ENCODE measurements at regions not wholly inside any gene's neighbourhood (a gene's known extent, or its start where the extent isn't known, plus 50 kb on each side); places are given as distances from the start of the nearest gene placed in this dataset.

GRCh38 chr10:84763965-84764364 is 435.6 kb downstream of the CCSER2 start:
- no peak overlapping the region for H3K4me2 ChIP-seq (ENCODE audit: low read depth, low read length, poor library complexity, severe bottlenecking)
- H3K36me3 ChIP-seq (ENCODE audit: insufficient read depth, low read length) = no peaks in the 10 kb centered on the region
- H3K9ac ChIP-seq (ENCODE audit: low read depth, low read length, poor library complexity, severe bottlenecking) = no peak overlapping the region
- H4K20me1 ChIP-seq (ENCODE audit: insufficient read depth, low read length, poor library complexity, severe bottlenecking) = no peaks in the 10 kb centered on the region
- H3K4me1 ChIP-seq (ENCODE audit: insufficient read depth, low read length, poor library complexity, severe bottlenecking) = no peaks in the 10 kb centered on the region
- H3F3A ChIP-seq (ENCODE audit: low read depth) = no peaks in the 10 kb centered on the region
- TF ChIP-seq CTCF (conservative IDR thresholded peaks at IDR 0.05; ENCODE audit: low read length) = no peak
- no peak for TF ChIP-seq EZH2phosphoT487 (IDR thresholded peaks at IDR 0.05; ENCODE audit: borderline replicate concordance)
- H2AFZ ChIP-seq (ENCODE audit: low read length) = no peak overlapping the region
- H3K9me3 ChIP-seq (ENCODE audit: insufficient read depth, low read depth, low read length) = peaks cover 3% of the 10 kb centered on the region; the same call in 1 of the 2 replicates
- H3K79me2 ChIP-seq (ENCODE audit: insufficient read depth, low read length) = no peaks in the 10 kb centered on the region
- no peaks in the 10 kb centered on the region for H3K9me2 ChIP-seq (replicated peaks; ENCODE audit: low read depth, low read length)
- no peak overlapping the region for H3K4me3 ChIP-seq (ENCODE audit: low read length, poor library complexity, severe bottlenecking)
- no peaks in the 10 kb centered on the region for H3K27me3 ChIP-seq (ENCODE audit: insufficient read depth, low read length, poor library complexity, severe bottlenecking)

- H3K4me3 ChIP-seq (ENCODE audit: low read length, poor library complexity, severe bottlenecking) = no peak overlapping the region
- no peaks in the 10 kb centered on the region for H3K36me3 ChIP-seq (ENCODE audit: insufficient read depth, low read length)
- H3K4me1 ChIP-seq (ENCODE audit: insufficient read depth, low read length, poor library complexity, severe bottlenecking) = no peaks in the 10 kb centered on the region
- H3K27me3 ChIP-seq (ENCODE audit: insufficient read depth, low read length, poor library complexity, severe bottlenecking) = no peaks in the 10 kb centered on the region
- H3K9me2 ChIP-seq (replicated peaks; ENCODE audit: low read depth, low read length) = no peaks in the 10 kb centered on the region
- no peaks in the 10 kb centered on the region for H4K20me1 ChIP-seq (ENCODE audit: insufficient read depth, low read length, poor library complexity, severe bottlenecking)
- no peaks in the 10 kb centered on the region for H3F3A ChIP-seq (ENCODE audit: low read depth)
- no peaks in the 10 kb centered on the region for H3K79me2 ChIP-seq (ENCODE audit: insufficient read depth, low read length)
- H3K9ac ChIP-seq (ENCODE audit: low read depth, low read length, poor library complexity, severe bottlenecking) = no peak overlapping the region
- no peak overlapping the region for H3K4me2 ChIP-seq (ENCODE audit: low read depth, low read length, poor library complexity, severe bottlenecking)
- no peak for TF ChIP-seq EZH2phosphoT487 (IDR thresholded peaks at IDR 0.05; ENCODE audit: borderline replicate concordance)
- H2AFZ ChIP-seq (ENCODE audit: low read length) = no peak overlapping the region
- peaks cover 3% of the 10 kb centered on the region; the same call in 1 of the 2 replicates for H3K9me3 ChIP-seq (ENCODE audit: insufficient read depth, low read depth, low read length)
Measured at GRCh38 chr10:84765086-84765485, 436.7 kb downstream of the CCSER2 start.

- H4K20me1 ChIP-seq (ENCODE audit: insufficient read depth, low read length, poor library complexity, severe bottlenecking) = no peaks in the 10 kb centered on the region
- H3K4me3 ChIP-seq (ENCODE audit: low read length, poor library complexity, severe bottlenecking) = no peak overlapping the region
- peaks cover 3% of the 10 kb centered on the region; the same call in 1 of the 2 replicates for H3K9me3 ChIP-seq (ENCODE audit: insufficient read depth, low read depth, low read length)
- no peaks in the 10 kb centered on the region for H3K79me2 ChIP-seq (ENCODE audit: insufficient read depth, low read length)
- TF ChIP-seq CTCF (conservative IDR thresholded peaks at IDR 0.05; ENCODE audit: low read length) = no peak
- no peak for TF ChIP-seq EZH2phosphoT487 (IDR thresholded peaks at IDR 0.05; ENCODE audit: borderline replicate concordance)
- H3K4me1 ChIP-seq (ENCODE audit: insufficient read depth, low read length, poor library complexity, severe bottlenecking) = no peaks in the 10 kb centered on the region
- H2AFZ ChIP-seq (ENCODE audit: low read length) = no peak overlapping the region
- H3K9ac ChIP-seq (ENCODE audit: low read depth, low read length, poor library complexity, severe bottlenecking) = no peak overlapping the region
- H3K4me2 ChIP-seq (ENCODE audit: low read depth, low read length, poor library complexity, severe bottlenecking) = no peak overlapping the region
- no peaks in the 10 kb centered on the region for H3K36me3 ChIP-seq (ENCODE audit: insufficient read depth, low read length)
- no peaks in the 10 kb centered on the region for H3F3A ChIP-seq (ENCODE audit: low read depth)
- no peaks in the 10 kb centered on the region for H3K9me2 ChIP-seq (replicated peaks; ENCODE audit: low read depth, low read length)
- H3K27me3 ChIP-seq (ENCODE audit: insufficient read depth, low read length, poor library complexity, severe bottlenecking) = no peaks in the 10 kb centered on the region
Measured at GRCh38 chr10:84765656-84766055, 437.3 kb downstream of the CCSER2 start.

- no peak overlapping the region for H2AFZ ChIP-seq (ENCODE audit: low read length)
- H3K4me1 ChIP-seq (ENCODE audit: insufficient read depth, low read length, poor library complexity, severe bottlenecking) = no peaks in the 10 kb centered on the region
- no peaks in the 10 kb centered on the region for H3K27me3 ChIP-seq (ENCODE audit: insufficient read depth, low read length, poor library complexity, severe bottlenecking)
- TF ChIP-seq CTCF (conservative IDR thresholded peaks at IDR 0.05; ENCODE audit: low read length) = no peak
- H3K9me2 ChIP-seq (replicated peaks; ENCODE audit: low read depth, low read length) = no peaks in the 10 kb centered on the region
- H4K20me1 ChIP-seq (ENCODE audit: insufficient read depth, low read length, poor library complexity, severe bottlenecking) = no peaks in the 10 kb centered on the region
- H3K9me3 ChIP-seq (ENCODE audit: insufficient read depth, low read depth, low read length) = peaks cover 3% of the 10 kb centered on the region; the same call in 1 of the 2 replicates
- no peak overlapping the region for H3K4me3 ChIP-seq (ENCODE audit: low read length, poor library complexity, severe bottlenecking)
- no peaks in the 10 kb centered on the region for H3F3A ChIP-seq (ENCODE audit: low read depth)
- no peaks in the 10 kb centered on the region for H3K36me3 ChIP-seq (ENCODE audit: insufficient read depth, low read length)
- no peaks in the 10 kb centered on the region for H3K79me2 ChIP-seq (ENCODE audit: insufficient read depth, low read length)
- no peak overlapping the region for H3K4me2 ChIP-seq (ENCODE audit: low read depth, low read length, poor library complexity, severe bottlenecking)
- H3K9ac ChIP-seq (ENCODE audit: low read depth, low read length, poor library complexity, severe bottlenecking) = no peak overlapping the region
Measured at GRCh38 chr10:84766923-84767322, 438.5 kb downstream of the CCSER2 start.

Data from Loucy (cell line).